ENCODE measurements at regions not wholly inside any gene's neighbourhood (a gene's known extent, or its start where the extent isn't known, plus 50 kb on each side); places are given as distances from the start of the nearest gene placed in this dataset.
"Not testable (repeated sequence)": the region's sequence is repeated elsewhere in the genome, so short reads cannot be mapped to it uniquely, and the experiment has no call there.

DNA sequence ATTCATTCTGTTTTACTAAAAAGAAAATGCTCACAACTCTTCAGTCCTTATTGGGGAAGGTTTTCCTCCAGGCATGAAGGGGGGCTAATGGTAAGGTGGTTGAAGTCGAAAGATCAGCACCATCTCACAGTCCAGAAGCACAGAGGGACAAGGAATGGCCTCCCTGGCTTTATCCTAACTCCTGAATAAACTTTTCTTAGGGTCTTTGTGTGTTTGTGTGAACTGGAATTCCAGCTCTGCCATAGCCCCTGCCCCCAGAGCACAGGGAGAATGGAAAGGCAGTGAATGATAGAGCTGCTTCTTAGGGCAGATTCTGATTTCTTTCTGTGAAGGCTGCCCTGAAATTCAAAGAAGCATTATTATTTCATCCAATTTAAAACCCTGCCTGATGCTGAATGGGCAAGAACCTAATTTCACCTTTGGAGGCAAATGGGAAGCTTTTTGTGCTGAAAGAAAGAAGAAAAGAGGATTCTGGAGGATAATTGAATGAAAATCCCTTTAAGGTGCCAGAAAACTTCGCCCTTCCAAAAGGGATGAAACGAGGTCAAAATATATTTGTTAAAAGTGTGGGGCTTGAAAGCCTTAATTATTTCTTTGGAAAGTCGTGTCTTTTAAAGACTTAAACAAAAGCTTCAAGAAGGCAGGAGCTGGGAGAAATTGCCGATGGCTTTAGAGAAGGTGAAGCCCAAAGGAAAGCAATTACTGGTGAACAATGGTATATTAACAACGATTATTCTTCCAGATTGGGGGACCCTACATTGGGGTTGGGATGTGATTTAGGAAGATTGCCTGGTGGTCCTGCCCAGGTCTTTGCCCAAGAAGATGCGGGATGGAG, 259.9 kb upstream of the RGMA start:
- Histone ChIP-seq H3K27ac (no peak overlapping the region), H3K4me1 (no peaks in the 10 kb centered on the region), H3K4me3 (no peak overlapping the region), H3K27me3 (replicated peaks in 1 of 7) (peaks cover 0 to 19% (median 0%) of the 10 kb centered on the region in 7 donors), H3K36me3 (no peaks in the 10 kb centered on the region), H3K9me3 (peaks cover 0 to 3% (median 0%) of the 10 kb centered on the region in 8 donors)
- no peak for DNase-seq
- 75 to 85% (median 79%) methylated on average over 7 of the region's 7 CpGs for WGBS, 5 donors
- TF ChIP-seq POLR2A (IDR thresholded peaks at IDR 0.05) (no peak), POLR2AphosphoS5 (IDR thresholded peaks at IDR 0.05) (no peak)
- TF ChIP-seq, protein P1, sequence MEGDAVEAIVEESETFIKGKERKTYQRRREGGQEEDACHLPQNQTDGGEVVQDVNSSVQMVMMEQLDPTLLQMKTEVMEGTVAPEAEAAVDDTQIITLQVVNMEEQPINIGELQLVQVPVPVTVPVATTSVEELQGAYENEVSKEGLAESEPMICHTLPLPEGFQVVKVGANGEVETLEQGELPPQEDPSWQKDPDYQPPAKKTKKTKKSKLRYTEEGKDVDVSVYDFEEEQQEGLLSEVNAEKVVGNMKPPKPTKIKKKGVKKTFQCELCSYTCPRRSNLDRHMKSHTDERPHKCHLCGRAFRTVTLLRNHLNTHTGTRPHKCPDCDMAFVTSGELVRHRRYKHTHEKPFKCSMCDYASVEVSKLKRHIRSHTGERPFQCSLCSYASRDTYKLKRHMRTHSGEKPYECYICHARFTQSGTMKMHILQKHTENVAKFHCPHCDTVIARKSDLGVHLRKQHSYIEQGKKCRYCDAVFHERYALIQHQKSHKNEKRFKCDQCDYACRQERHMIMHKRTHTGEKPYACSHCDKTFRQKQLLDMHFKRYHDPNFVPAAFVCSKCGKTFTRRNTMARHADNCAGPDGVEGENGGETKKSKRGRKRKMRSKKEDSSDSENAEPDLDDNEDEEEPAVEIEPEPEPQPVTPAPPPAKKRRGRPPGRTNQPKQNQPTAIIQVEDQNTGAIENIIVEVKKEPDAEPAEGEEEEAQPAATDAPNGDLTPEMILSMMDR (IDR thresholded peaks at IDR 0.05 in 8 of 11, conservative IDR thresholded peaks at IDR 0.05 in 3 of 11), result no peak
- intact Hi-C loops (cut with DNase I; ENCODE audit: low total_unique reads), result no loop called here

DNA sequence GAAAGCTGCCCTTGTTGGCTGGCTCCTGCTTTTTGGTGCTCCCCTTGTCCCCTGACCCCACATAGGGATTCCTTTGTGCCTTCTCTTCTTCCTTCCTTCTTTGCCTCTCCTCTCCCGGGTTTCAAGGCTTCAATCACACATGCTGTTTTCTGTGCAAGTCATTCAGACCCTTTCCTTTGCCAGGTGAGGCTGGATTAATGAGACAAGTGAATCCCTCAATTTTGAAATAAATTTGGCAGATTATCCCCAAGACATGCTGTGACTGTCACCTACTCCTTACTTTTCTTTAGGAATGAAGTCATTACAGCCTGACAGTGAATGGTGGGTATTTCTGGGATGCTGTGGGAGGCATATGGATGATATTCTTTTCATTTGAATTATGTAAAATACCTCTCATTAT, 259.0 kb upstream of the RGMA start:
- H3K9me3 ChIP-seq, result peaks cover 0 to 3% (median 0%) of the 10 kb centered on the region in 8 donors
- H3K27ac ChIP-seq, result no peak overlapping the region
- no peak for DNase-seq
- TF ChIP-seq, protein P1 (IDR thresholded peaks at IDR 0.05 in 8 of 11, conservative IDR thresholded peaks at IDR 0.05 in 3 of 11), result no peak
- no peak for TF ChIP-seq POLR2AphosphoS5 (IDR thresholded peaks at IDR 0.05)
- no peak for TF ChIP-seq POLR2A (IDR thresholded peaks at IDR 0.05)
- intact Hi-C loops (cut with DNase I; ENCODE audit: low total_unique reads), result no loop called here
- no peaks in the 10 kb centered on the region for H3K36me3 ChIP-seq
- WGBS, 5 donors, result 44 to 56% (median 47%) methylated on average over 1 of the region's 1 CpG
- H3K4me1 ChIP-seq, result no peaks in the 10 kb centered on the region
- no peak overlapping the region for H3K4me3 ChIP-seq
- peaks cover 0 to 19% (median 0%) of the 10 kb centered on the region in 7 donors for H3K27me3 ChIP-seq (replicated peaks in 1 of 7)

DNA sequence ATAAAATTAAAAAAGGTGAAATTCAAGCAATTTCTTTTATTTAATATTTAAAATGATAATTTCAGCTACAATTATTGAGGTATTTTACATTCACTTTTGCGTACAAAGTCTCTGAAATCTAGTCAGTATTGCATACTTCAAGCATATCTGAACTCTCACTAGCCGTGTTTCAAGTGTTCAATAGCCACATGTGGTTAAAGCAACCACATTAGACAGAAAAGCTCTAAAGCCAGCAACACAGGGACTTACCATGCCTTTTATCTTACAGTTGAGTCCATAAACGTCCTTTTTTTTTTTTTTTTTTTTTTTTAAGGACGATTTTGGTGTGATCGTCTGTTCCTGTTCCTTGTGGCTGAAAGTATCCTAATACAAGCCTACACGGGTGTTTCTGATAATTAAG, 257.0 kb upstream of the RGMA start:
- H3K27ac ChIP-seq, result no peak overlapping the region

DNA sequence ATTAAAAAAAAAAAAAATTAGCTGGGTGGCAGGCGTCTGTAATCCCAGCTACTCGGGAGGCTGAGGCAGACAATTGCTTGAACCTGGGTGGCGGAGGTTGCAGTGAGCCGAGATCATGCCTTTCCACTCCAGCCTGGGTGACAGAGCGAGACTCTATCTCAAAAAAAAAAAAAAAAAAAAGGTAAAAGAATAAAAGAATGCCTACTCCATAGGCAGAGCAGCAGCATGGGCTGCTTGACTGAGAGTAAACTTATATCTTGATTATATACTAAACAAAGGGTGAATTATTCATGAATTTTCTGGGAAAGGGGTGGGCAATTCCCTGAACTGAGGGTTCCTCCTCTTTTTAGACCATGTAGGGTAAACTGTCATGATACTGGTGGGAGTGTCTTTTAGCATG, 254.4 kb upstream of the RGMA start:
- H3K4me3 ChIP-seq; H3K9me3 ChIP-seq; H3K4me1 ChIP-seq; H3K36me3 ChIP-seq; intact Hi-C loops (cut with DNase I; ENCODE audit: low total_unique reads); DNase-seq; H3K27ac ChIP-seq: not testable (repeated sequence)
- 80 to 93% (median 91%) methylated on average over 5 of the region's 5 CpGs for WGBS, 5 donors
- H3K27me3 ChIP-seq (replicated peaks in 1 of 7), result peaks cover 0 to 14% (median 0%) of the 10 kb centered on the region in 7 donors

More for the DNA sequence above, 257.0 kb upstream of the RGMA start:
- intact Hi-C loops (cut with DNase I; ENCODE audit: low total_unique reads), result no loop called here
- WGBS, 5 donors, result 69 to 82% (median 74%) methylated on average over 6 of the region's 6 CpGs
- TF ChIP-seq POLR2AphosphoS5 (IDR thresholded peaks at IDR 0.05) (no peak), POLR2A (IDR thresholded peaks at IDR 0.05) (no peak)
- TF ChIP-seq, protein P1 (IDR thresholded peaks at IDR 0.05 in 8 of 11, conservative IDR thresholded peaks at IDR 0.05 in 3 of 11), result no peak
- DNase-seq, result no peak
- Histone ChIP-seq H3K9me3 (peaks cover 0 to 2% (median 0%) of the 10 kb centered on the region in 8 donors), H3K27me3 (replicated peaks in 1 of 7) (peaks cover 0 to 22% (median 0%) of the 10 kb centered on the region in 7 donors), H3K4me3 (no peak overlapping the region), H3K36me3 (no peaks in the 10 kb centered on the region), H3K4me1 (no peaks in the 10 kb centered on the region)

All from spleen (tissue), 11 donors.